Chondrocyte (in vitro differentiated cells): ENCODE measurements at regions not wholly inside any gene's neighbourhood (a gene's known extent, or its start where the extent isn't known, plus 50 kb on each side); places are given as distances from the start of the nearest gene placed in this dataset.
A peak's percentile ranks its signal among the peaks of the same experiment; 100 is the strongest.
"Not testable (repeated sequence)": the region's sequence is repeated elsewhere in the genome, so short reads cannot be mapped to it uniquely, and the experiment has no call there.

Experiments
- DNase-seq: peaks from one replicate; pipeline ENCODE4 v3.0.0; 2021; ENCODE audit warnings: mixed read lengths, low spot score
- H3K27ac Mint-ChIP-seq: one replicate; pipeline ENCODE4 v1.8.0; 2021; ENCODE audit warnings: mild to moderate bottlenecking, moderate library complexity, mixed read lengths; ENCODE audit not compliant: unreplicated experiment
- H3K27me3 Mint-ChIP-seq: 2 replicates; pipeline ENCODE4 v1.8.0; 2021; ENCODE audit warnings: low read depth, mixed read lengths
- H3K36me3 Mint-ChIP-seq: 2 replicates; pipeline ENCODE4 v1.8.0; 2021; ENCODE audit warnings: low read depth, mixed read lengths
- H3K4me1 Mint-ChIP-seq: 2 replicates; pipeline ENCODE4 v1.8.0; 2021; ENCODE audit warnings: low read depth, mild to moderate bottlenecking, mixed read lengths
- H3K4me3 Mint-ChIP-seq: one replicate; pipeline ENCODE4 v1.8.0; 2021; ENCODE audit warnings: mild to moderate bottlenecking, moderate library complexity, mixed read lengths; ENCODE audit not compliant: unreplicated experiment
- H3K9me3 Mint-ChIP-seq: 2 replicates; pipeline ENCODE4 v1.8.0; 2021; ENCODE audit warnings: low read depth, mixed read lengths
- CTCF ChIP-seq: fragments of 200-600 bp; sonication (generic); IDR thresholded peaks from 2 replicates; pipeline ENCODE4 v1.5.0; 2021; ENCODE audit warnings: antibody characterized with exemption, mild to moderate bottlenecking, moderate library complexity

GRCh38 chr1:227416156-227416830, 98.0 kb upstream of the CDC42BPA start:
- peak overlapping the region; percentile 89 for H3K27ac Mint-ChIP-seq
- peaks cover 34% of the 10 kb centered on the region for H3K4me1 Mint-ChIP-seq
- no peak overlapping the region for H3K4me3 Mint-ChIP-seq
- TF ChIP-seq CTCF, result no peak
- DNase-seq, result no peak
- H3K36me3 Mint-ChIP-seq, result no peaks in the 10 kb centered on the region
- H3K9me3 Mint-ChIP-seq, result no peaks in the 10 kb centered on the region
- no peaks in the 10 kb centered on the region for H3K27me3 Mint-ChIP-seq

GRCh38 chr1:227415115-227415790, 97.0 kb upstream of the CDC42BPA start:
- Mint-ChIP-seq H3K36me3 (no peaks in the 10 kb centered on the region), H3K27me3 (no peaks in the 10 kb centered on the region), H3K27ac (peak overlapping the region; percentile 89), H3K4me1 (peaks cover 31% of the 10 kb centered on the region), H3K4me3 (no peak overlapping the region), H3K9me3 (no peaks in the 10 kb centered on the region)
- TF ChIP-seq CTCF, result no peak
- no peak for DNase-seq

- H3K36me3 Mint-ChIP-seq, result peaks cover 3% of the 10 kb centered on the region
- no peak for DNase-seq
- peaks cover 12% of the 10 kb centered on the region for H3K4me1 Mint-ChIP-seq
- no peak overlapping the region for H3K27ac Mint-ChIP-seq
- H3K27me3 Mint-ChIP-seq, result no peaks in the 10 kb centered on the region
- no peak for TF ChIP-seq CTCF
- no peak overlapping the region for H3K4me3 Mint-ChIP-seq
- H3K9me3 Mint-ChIP-seq, result peaks cover 8% of the 10 kb centered on the region
Measured at GRCh38 chr1:227411066-227411465, 92.8 kb upstream of the CDC42BPA start.

GRCh38 chr1:227406332-227406731, 88.0 kb upstream of the CDC42BPA start:
- peaks cover 25% of the 10 kb centered on the region for H3K9me3 Mint-ChIP-seq
- H3K4me1 Mint-ChIP-seq, H3K27ac Mint-ChIP-seq, H3K36me3 Mint-ChIP-seq, H3K27me3 Mint-ChIP-seq, H3K4me3 Mint-ChIP-seq, DNase-seq: not testable (repeated sequence)

- H3K27ac Mint-ChIP-seq, result no peak overlapping the region
- peaks cover 25% of the 10 kb centered on the region for H3K9me3 Mint-ChIP-seq
- TF ChIP-seq CTCF, result no peak
- no peak for DNase-seq
- no peaks in the 10 kb centered on the region for H3K4me1 Mint-ChIP-seq
- H3K27me3 Mint-ChIP-seq, result no peaks in the 10 kb centered on the region
- H3K36me3 Mint-ChIP-seq, result peaks cover 7% of the 10 kb centered on the region
- H3K4me3 Mint-ChIP-seq, result no peak overlapping the region
Measured at GRCh38 chr1:227403535-227403934, 85.2 kb upstream of the CDC42BPA start.
